Tibial nerve (tissue), 4 donors: ENCODE measurements at regions not wholly inside any gene's neighbourhood (a gene's known extent, or its start where the extent isn't known, plus 50 kb on each side); places are given as distances from the start of the nearest gene placed in this dataset.

Experiments
- DNase-seq, 2 donors: peaks; one replicate each; pipeline ENCODE4 v3.0.0-alpha.2; 2019; ENCODE audit warnings: low spot score in 2 of 2
- H3K27ac ChIP-seq, 4 donors: fragments of 200-600 bp; sonication (generic) in 3 of 4; one replicate each; pipeline ENCODE4 v1.5.1; 2017 to 2019; ENCODE audit warnings: mild to moderate bottlenecking in 1 of 4
- H3K27me3 ChIP-seq, 2 donors: fragments of 200-600 bp; sonication (generic) in 1 of 2; one replicate each; pipeline versions ENCODE4 v1.5.1 to v1.6.0; 2017 to 2019
- H3K36me3 ChIP-seq, 3 donors: fragments of 200-600 bp; sonication (generic); one replicate each; pipeline ENCODE4 v1.5.1; 2018 to 2019
- H3K4me1 ChIP-seq, 4 donors: fragments of 200-600 bp; sonication (generic) in 3 of 4; one replicate each; pipeline ENCODE4 v1.5.1; 2017 to 2019
- H3K4me3 ChIP-seq, 4 donors: fragments of 200-600 bp; sonication (generic) in 3 of 4; one replicate each; pipeline ENCODE4 v1.5.1; 2017 to 2019; ENCODE audit warnings: mild to moderate bottlenecking in 1 of 4, moderate library complexity in 1 of 4
- H3K9me3 ChIP-seq, 4 donors: fragments of 200-600 bp; sonication (generic) in 3 of 4; one replicate each; pipeline ENCODE4 v1.5.1; 2017 to 2019
- EP300 ChIP-seq, 2 donors: sonication (generic); formaldehyde crosslinking; IDR thresholded peaks; one replicate each; pipeline ENCODE4 v1.6.1; 2017; ENCODE audit warnings: antibody characterized with exemption in 2 of 2, mild to moderate bottlenecking in 1 of 2
- POLR2A ChIP-seq, 2 donors: fragments of 450-650 bp; IDR thresholded peaks; one replicate each; pipeline ENCODE4 v1.6.1; 2017; ENCODE audit warnings: antibody characterized with exemption in 2 of 2, mild to moderate bottlenecking in 2 of 2, moderate library complexity in 2 of 2
- WGBS, 2 donors: methylation state at CpG; one replicate each; pipeline ENCODE4 v1.1.5; 2018; 5-methylcytosine and 5-hydroxymethylcytosine counted together
- TF ChIP-seq, protein P1 (sequence below), 5 experiments: fragments of 200-600 bp in 3 of 5; fragments of 450-650 bp in 2 of 5; sonication (generic) in 3 of 5; IDR thresholded peaks; one replicate each; pipeline ENCODE4 v1.5.1; 2016 to 2019; ENCODE audit warnings: antibody characterized with exemption in 5 of 5, mild to moderate bottlenecking in 3 of 5, moderate library complexity in 2 of 5

DNA sequence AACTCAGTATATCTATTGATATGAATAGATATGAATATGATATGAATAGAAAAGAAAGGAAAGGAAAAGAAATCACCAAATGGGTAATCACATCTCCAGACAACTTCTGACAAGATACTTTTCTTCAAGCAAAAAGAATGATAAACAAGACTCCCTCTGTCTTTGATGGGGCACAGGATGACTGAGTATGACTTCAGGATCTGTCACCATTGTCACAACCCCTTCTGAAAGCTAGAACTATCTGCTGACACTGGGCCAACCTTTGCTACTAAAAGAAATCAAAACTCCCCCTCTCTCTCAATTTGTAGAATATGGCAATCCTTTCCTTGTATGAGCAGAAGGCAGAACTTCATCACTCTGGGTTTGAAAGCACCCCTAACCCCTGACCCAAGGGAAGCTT is 267.2 kb upstream of the RASGEF1B start:
- H3K36me3 ChIP-seq, result no peaks in the 10 kb centered on the region

DNA sequence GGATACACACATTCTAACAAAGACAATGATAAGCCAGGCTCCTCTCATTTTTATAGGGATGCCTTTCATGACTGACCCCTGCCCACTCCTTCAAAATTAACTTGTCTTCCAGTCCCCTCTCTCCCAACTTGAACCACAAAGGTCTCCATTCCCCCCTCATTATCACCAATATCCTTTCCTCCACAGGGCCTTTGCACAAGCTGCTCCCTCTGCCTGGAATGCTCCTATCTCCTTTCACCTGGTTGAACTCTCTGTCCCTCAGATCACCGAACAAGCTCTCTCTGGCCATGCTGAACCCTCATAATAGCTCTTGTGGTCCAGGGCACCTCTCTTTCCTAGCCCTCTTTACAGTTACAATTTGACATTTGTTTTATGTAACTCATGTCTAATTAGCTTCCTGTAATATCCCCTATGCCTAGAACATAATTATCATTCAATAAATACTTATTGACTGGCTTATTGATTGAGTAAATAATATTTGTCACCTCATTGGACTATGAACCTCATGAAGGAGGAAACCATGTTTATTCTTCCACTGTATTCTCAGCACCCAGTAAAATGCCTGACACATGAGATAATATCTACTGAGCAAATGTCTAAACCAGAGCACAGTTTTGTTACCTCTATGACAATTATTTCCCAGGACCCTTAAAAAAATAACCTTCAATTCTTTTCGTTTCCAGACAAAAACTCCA is 266.3 kb upstream of the RASGEF1B start:
- WGBS, 2 donors, result 86 to 93% methylated on average over 2 of the region's 2 CpGs
- no peaks in the 10 kb centered on the region for H3K36me3 ChIP-seq
- H3K4me3 ChIP-seq, result no peak overlapping the region
- H3K27me3 ChIP-seq, result no peaks in the 10 kb centered on the region
- H3K27ac ChIP-seq, result no peak overlapping the region
- DNase-seq, result no peak
- no peaks in the 10 kb centered on the region for H3K9me3 ChIP-seq
- no peaks in the 10 kb centered on the region for H3K4me1 ChIP-seq
- TF ChIP-seq EP300 (IDR thresholded peaks at IDR 0.05) (no peak), POLR2A (IDR thresholded peaks at IDR 0.05) (no peak)
- TF ChIP-seq, protein P1, sequence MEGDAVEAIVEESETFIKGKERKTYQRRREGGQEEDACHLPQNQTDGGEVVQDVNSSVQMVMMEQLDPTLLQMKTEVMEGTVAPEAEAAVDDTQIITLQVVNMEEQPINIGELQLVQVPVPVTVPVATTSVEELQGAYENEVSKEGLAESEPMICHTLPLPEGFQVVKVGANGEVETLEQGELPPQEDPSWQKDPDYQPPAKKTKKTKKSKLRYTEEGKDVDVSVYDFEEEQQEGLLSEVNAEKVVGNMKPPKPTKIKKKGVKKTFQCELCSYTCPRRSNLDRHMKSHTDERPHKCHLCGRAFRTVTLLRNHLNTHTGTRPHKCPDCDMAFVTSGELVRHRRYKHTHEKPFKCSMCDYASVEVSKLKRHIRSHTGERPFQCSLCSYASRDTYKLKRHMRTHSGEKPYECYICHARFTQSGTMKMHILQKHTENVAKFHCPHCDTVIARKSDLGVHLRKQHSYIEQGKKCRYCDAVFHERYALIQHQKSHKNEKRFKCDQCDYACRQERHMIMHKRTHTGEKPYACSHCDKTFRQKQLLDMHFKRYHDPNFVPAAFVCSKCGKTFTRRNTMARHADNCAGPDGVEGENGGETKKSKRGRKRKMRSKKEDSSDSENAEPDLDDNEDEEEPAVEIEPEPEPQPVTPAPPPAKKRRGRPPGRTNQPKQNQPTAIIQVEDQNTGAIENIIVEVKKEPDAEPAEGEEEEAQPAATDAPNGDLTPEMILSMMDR (IDR thresholded peaks at IDR 0.05), result no peak

More for the DNA sequence above, 267.2 kb upstream of the RASGEF1B start:
- no peak overlapping the region for H3K4me3 ChIP-seq
- TF ChIP-seq EP300 (IDR thresholded peaks at IDR 0.05), result no peak
- DNase-seq, result no peak
- H3K9me3 ChIP-seq, result no peaks in the 10 kb centered on the region
- H3K4me1 ChIP-seq, result no peaks in the 10 kb centered on the region
- no peak overlapping the region for H3K27ac ChIP-seq
- H3K27me3 ChIP-seq, result no peaks in the 10 kb centered on the region

DNA sequence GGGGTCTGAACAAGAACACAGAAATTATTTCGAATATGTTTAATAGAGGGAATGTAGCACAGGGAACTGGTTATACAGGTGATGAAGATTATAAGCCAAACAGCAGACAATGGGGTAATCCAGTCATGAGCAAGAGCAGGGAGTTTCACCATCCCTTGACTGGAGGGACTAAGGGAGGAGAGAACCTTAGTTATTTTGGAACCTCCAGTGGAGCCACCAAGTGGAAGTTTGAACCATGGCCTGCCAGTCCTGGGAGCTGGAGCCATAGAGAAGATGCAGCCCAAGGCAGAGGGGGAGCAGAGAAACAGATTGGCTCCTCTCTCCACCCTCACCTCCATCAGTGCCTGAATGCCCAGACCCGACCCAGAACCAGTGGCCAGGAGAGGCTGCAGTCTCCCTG is 264.6 kb upstream of the RASGEF1B start:
- DNase-seq, result no peak
- H3K27me3 ChIP-seq, result no peaks in the 10 kb centered on the region
- no peaks in the 10 kb centered on the region for H3K9me3 ChIP-seq
- H3K4me3 ChIP-seq, result no peak overlapping the region
- TF ChIP-seq, protein P1 (IDR thresholded peaks at IDR 0.05), result no peak
- no peak for TF ChIP-seq EP300 (IDR thresholded peaks at IDR 0.05)
- no peak for TF ChIP-seq POLR2A (IDR thresholded peaks at IDR 0.05)
- H3K27ac ChIP-seq, result no peak overlapping the region
- WGBS, 2 donors, result 82 to 84% methylated on average over 2 of the region's 2 CpGs
- H3K4me1 ChIP-seq, result no peaks in the 10 kb centered on the region
- no peaks in the 10 kb centered on the region for H3K36me3 ChIP-seq

DNA sequence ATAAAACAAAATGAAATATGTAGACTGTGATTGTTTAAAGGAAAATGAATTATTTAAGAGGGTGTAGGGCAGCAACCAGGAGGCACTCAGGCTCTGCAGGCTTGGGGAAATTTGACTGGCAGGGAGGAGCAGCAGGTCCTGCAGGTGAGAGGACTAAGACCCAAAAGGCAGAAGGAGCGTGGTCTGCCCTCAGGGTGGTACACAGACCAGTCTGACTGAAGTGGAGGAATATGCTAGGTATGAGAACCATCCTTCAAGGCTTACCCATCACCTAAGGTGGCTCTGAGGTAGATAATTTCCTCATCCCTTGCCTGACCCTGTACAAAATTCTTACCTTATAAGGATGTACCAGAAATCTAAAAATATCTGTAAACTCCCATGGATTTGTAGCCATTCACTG is 261.3 kb upstream of the RASGEF1B start:
- TF ChIP-seq POLR2A (IDR thresholded peaks at IDR 0.05) (no peak), EP300 (IDR thresholded peaks at IDR 0.05) (no peak)
- TF ChIP-seq, protein P1 (IDR thresholded peaks at IDR 0.05), result no peak

DNA sequence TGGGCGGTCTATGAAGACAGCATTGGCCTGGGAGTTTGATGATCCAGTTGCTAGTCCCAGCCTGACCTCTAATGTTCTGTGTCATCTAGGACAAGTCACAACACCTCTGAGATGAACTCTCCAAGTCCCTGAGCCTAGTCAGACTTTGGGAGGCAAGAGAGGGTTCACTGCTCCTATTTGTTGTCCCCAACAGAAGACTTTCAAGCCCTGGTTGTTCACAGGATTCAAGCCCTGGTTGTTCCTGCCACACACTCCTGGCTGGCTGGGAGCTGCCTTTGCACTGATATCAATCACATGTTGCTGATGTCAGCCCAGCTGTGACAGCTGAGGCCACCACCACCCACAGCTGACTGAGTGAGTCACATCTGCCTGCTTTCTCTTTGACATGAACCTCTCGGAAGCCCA is 253.2 kb upstream of the RASGEF1B start:
- no peak overlapping the region for H3K4me3 ChIP-seq
- peaks cover 0 to 26% (median 12%) of the 10 kb centered on the region in 4 donors for H3K4me1 ChIP-seq
- H3K36me3 ChIP-seq, result no peaks in the 10 kb centered on the region
- peak in 1 of 2 donors; percentile 34 for DNase-seq
- H3K27me3 ChIP-seq, result no peaks in the 10 kb centered on the region
- no peak for TF ChIP-seq EP300 (IDR thresholded peaks at IDR 0.05)
- TF ChIP-seq, protein P1 (IDR thresholded peaks at IDR 0.05), result no peak
- TF ChIP-seq POLR2A (IDR thresholded peaks at IDR 0.05), result no peak
- H3K9me3 ChIP-seq, result peaks cover 0 to 12% (median 0%) of the 10 kb centered on the region in 4 donors
- 60 to 62% methylated on average over 2 of the region's 2 CpGs for WGBS, 2 donors
- peak overlapping the region in 1 of 4 donors; percentile 45 for H3K27ac ChIP-seq

More for the DNA sequence above, 261.3 kb upstream of the RASGEF1B start:
- no peaks in the 10 kb centered on the region for H3K4me1 ChIP-seq
- no peaks in the 10 kb centered on the region for H3K36me3 ChIP-seq
- H3K9me3 ChIP-seq, result peaks cover 0 to 12% (median 0%) of the 10 kb centered on the region in 4 donors
- no peak overlapping the region for H3K4me3 ChIP-seq
- no peak for DNase-seq
- no peaks in the 10 kb centered on the region for H3K27me3 ChIP-seq
- whole genome bisulfite sequencing, 2 donors, result 90 to 92% methylated on average over 1 of the region's 1 CpG
- H3K27ac ChIP-seq, result no peak overlapping the region
